ENCODE measurements at regions not wholly inside any gene's neighbourhood (a gene's known extent, or its start where the extent isn't known, plus 50 kb on each side); places are given as distances from the start of the nearest gene placed in this dataset.

GRCh38 chr17:70344386-70345060, 175.2 kb downstream of the KCNJ2 start:
- peak overlapping the region; percentile 52 for H3K4me3 Mint-ChIP-seq
- H3K4me1 Mint-ChIP-seq, result peaks cover 19% of the 10 kb centered on the region
- H3K36me3 Mint-ChIP-seq (ENCODE audit: low read depth), result no peaks in the 10 kb centered on the region
- DNase-seq, result no peak
- H3K27ac Mint-ChIP-seq, result peak overlapping the region; percentile 82
- CTCF ChIA-PET, result interaction anchor here (0.5 kb wide), 1 partner anchor 17 kb away, joined by 3 read pairs; no protein-coding TSS in a partner anchor
- peaks cover 8% of the 10 kb centered on the region for H3K9me3 Mint-ChIP-seq
- H3K27me3 Mint-ChIP-seq, result peaks cover 4% of the 10 kb centered on the region
- POLR2A ChIA-PET, result no interaction called here

GRCh38 chr17:70345061-70345460, 175.7 kb downstream of the KCNJ2 start:
- peak overlapping the region; percentile 82 for H3K27ac Mint-ChIP-seq
- H3K9me3 Mint-ChIP-seq, result peaks cover 8% of the 10 kb centered on the region
- peaks cover 4% of the 10 kb centered on the region for H3K27me3 Mint-ChIP-seq
- no peak for DNase-seq
- H3K4me3 Mint-ChIP-seq, result peak overlapping the region; percentile 52
- ChIA-PET POLR2A (no interaction called here), CTCF (interaction anchor here (0.5 kb wide), 1 partner anchor 16 kb away, joined by 3 read pairs; no protein-coding TSS in a partner anchor)
- H3K36me3 Mint-ChIP-seq (ENCODE audit: low read depth), result no peaks in the 10 kb centered on the region
- H3K4me1 Mint-ChIP-seq, result peaks cover 19% of the 10 kb centered on the region

GRCh38 chr17:70352834-70353233, 183.5 kb downstream of the KCNJ2 start:
- H3K4me1 Mint-ChIP-seq, result no peaks in the 10 kb centered on the region
- no peak overlapping the region for H3K27ac Mint-ChIP-seq
- no peak overlapping the region for H3K4me3 Mint-ChIP-seq
- H3K36me3 Mint-ChIP-seq (ENCODE audit: low read depth), result no peaks in the 10 kb centered on the region
- DNase-seq, result no peak
- ChIA-PET CTCF (interaction anchor here (1.7 kb wide), 1 partner anchor 45 kb away, joined by 4 read pairs; no protein-coding TSS in a partner anchor), POLR2A (no interaction called here)
- H3K27me3 Mint-ChIP-seq, result peaks cover 6% of the 10 kb centered on the region
- peaks cover 3% of the 10 kb centered on the region for H3K9me3 Mint-ChIP-seq

GRCh38 chr17:70353408-70354092, 184.2 kb downstream of the KCNJ2 start:
- Mint-ChIP-seq H3K27ac (no peak overlapping the region), H3K27me3 (peaks cover 6% of the 10 kb centered on the region), H3K36me3 (ENCODE audit: low read depth) (no peaks in the 10 kb centered on the region), H3K4me1 (no peaks in the 10 kb centered on the region), H3K4me3 (no peak overlapping the region), H3K9me3 (peaks cover 3% of the 10 kb centered on the region)
- ChIA-PET CTCF (no interaction called here), POLR2A (no interaction called here)
- no peak for DNase-seq

GRCh38 chr17:70355185-70355584, 185.9 kb downstream of the KCNJ2 start:
- Mint-ChIP-seq H3K4me3 (no peak overlapping the region), H3K9me3 (no peaks in the 10 kb centered on the region), H3K27me3 (peaks cover 2% of the 10 kb centered on the region), H3K4me1 (no peaks in the 10 kb centered on the region), H3K27ac (no peak overlapping the region), H3K36me3 (ENCODE audit: low read depth) (no peaks in the 10 kb centered on the region)
- ChIA-PET POLR2A (no interaction called here), CTCF (no interaction called here)
- no peak for DNase-seq

GRCh38 chr17:70357190-70357589, 187.9 kb downstream of the KCNJ2 start:
- H3K36me3 Mint-ChIP-seq (ENCODE audit: low read depth), result no peaks in the 10 kb centered on the region
- CTCF ChIA-PET, result no interaction called here
- H3K27me3 Mint-ChIP-seq, result peaks cover 2% of the 10 kb centered on the region
- DNase-seq, result no peak
- H3K9me3 Mint-ChIP-seq, result no peaks in the 10 kb centered on the region
- no peak overlapping the region for H3K4me3 Mint-ChIP-seq
- POLR2A ChIA-PET, result no interaction called here
- H3K4me1 Mint-ChIP-seq, result no peaks in the 10 kb centered on the region
- H3K27ac Mint-ChIP-seq, result no peak overlapping the region

- no peak overlapping the region for H3K4me3 Mint-ChIP-seq
- H3K9me3 Mint-ChIP-seq, result no peaks in the 10 kb centered on the region
- H3K36me3 Mint-ChIP-seq (ENCODE audit: low read depth), result no peaks in the 10 kb centered on the region
- CTCF ChIA-PET, result no interaction called here
- no peak for DNase-seq
- H3K4me1 Mint-ChIP-seq, result no peaks in the 10 kb centered on the region
- POLR2A ChIA-PET, result no interaction called here
- H3K27me3 Mint-ChIP-seq, result no peaks in the 10 kb centered on the region
- no peak overlapping the region for H3K27ac Mint-ChIP-seq
Measured at GRCh38 chr17:70365091-70365583, 195.8 kb downstream of the KCNJ2 start.

- ChIA-PET POLR2A (no interaction called here), CTCF (no interaction called here)
- no peaks in the 10 kb centered on the region for H3K4me1 Mint-ChIP-seq
- no peaks in the 10 kb centered on the region for H3K27me3 Mint-ChIP-seq
- no peaks in the 10 kb centered on the region for H3K9me3 Mint-ChIP-seq
- H3K36me3 Mint-ChIP-seq (ENCODE audit: low read depth), result no peaks in the 10 kb centered on the region
- DNase-seq, result no peak
- H3K27ac Mint-ChIP-seq, result no peak overlapping the region
- no peak overlapping the region for H3K4me3 Mint-ChIP-seq
Measured at GRCh38 chr17:70366386-70366785, 197.1 kb downstream of the KCNJ2 start.

GRCh38 chr17:70368011-70368410, 198.7 kb downstream of the KCNJ2 start:
- Mint-ChIP-seq H3K27ac (no peak overlapping the region), H3K36me3 (ENCODE audit: low read depth) (no peaks in the 10 kb centered on the region), H3K9me3 (no peaks in the 10 kb centered on the region), H3K27me3 (no peaks in the 10 kb centered on the region), H3K4me3 (no peak overlapping the region), H3K4me1 (no peaks in the 10 kb centered on the region)
- ChIA-PET POLR2A (no interaction called here), CTCF (no interaction called here)
- no peak for DNase-seq

GRCh38 chr17:70369391-70369790, 200.1 kb downstream of the KCNJ2 start:
- Mint-ChIP-seq H3K9me3 (no peaks in the 10 kb centered on the region), H3K36me3 (ENCODE audit: low read depth) (no peaks in the 10 kb centered on the region), H3K4me1 (no peaks in the 10 kb centered on the region), H3K4me3 (no peak overlapping the region), H3K27ac (no peak overlapping the region), H3K27me3 (no peaks in the 10 kb centered on the region)
- DNase-seq, result no peak
- CTCF ChIA-PET, result no interaction called here
- POLR2A ChIA-PET, result no interaction called here

GRCh38 chr17:70370816-70371215, 201.5 kb downstream of the KCNJ2 start:
- Mint-ChIP-seq H3K36me3 (ENCODE audit: low read depth) (no peaks in the 10 kb centered on the region), H3K27me3 (no peaks in the 10 kb centered on the region), H3K4me3 (no peak overlapping the region), H3K4me1 (no peaks in the 10 kb centered on the region), H3K27ac (no peak overlapping the region), H3K9me3 (no peaks in the 10 kb centered on the region)
- ChIA-PET CTCF (no interaction called here), POLR2A (no interaction called here)
- DNase-seq, result no peak

GRCh38 chr17:70373369-70373768, 204.0 kb downstream of the KCNJ2 start:
- ChIA-PET POLR2A (no interaction called here), CTCF (no interaction called here)
- no peaks in the 10 kb centered on the region for H3K36me3 Mint-ChIP-seq (ENCODE audit: low read depth)
- no peak overlapping the region for H3K27ac Mint-ChIP-seq
- H3K4me3 Mint-ChIP-seq, result no peak overlapping the region
- no peaks in the 10 kb centered on the region for H3K9me3 Mint-ChIP-seq
- no peaks in the 10 kb centered on the region for H3K27me3 Mint-ChIP-seq
- DNase-seq, result no peak
- H3K4me1 Mint-ChIP-seq, result no peaks in the 10 kb centered on the region

GRCh38 chr17:70374496-70374895, 205.2 kb downstream of the KCNJ2 start:
- no peaks in the 10 kb centered on the region for H3K36me3 Mint-ChIP-seq (ENCODE audit: low read depth)
- no peak overlapping the region for H3K4me3 Mint-ChIP-seq
- DNase-seq, result no peak
- H3K4me1 Mint-ChIP-seq, result no peaks in the 10 kb centered on the region
- POLR2A ChIA-PET, result no interaction called here
- no peaks in the 10 kb centered on the region for H3K9me3 Mint-ChIP-seq
- CTCF ChIA-PET, result no interaction called here
- H3K27ac Mint-ChIP-seq, result no peak overlapping the region
- H3K27me3 Mint-ChIP-seq, result no peaks in the 10 kb centered on the region

- Mint-ChIP-seq H3K36me3 (ENCODE audit: low read depth) (no peaks in the 10 kb centered on the region), H3K27me3 (no peaks in the 10 kb centered on the region), H3K4me1 (no peaks in the 10 kb centered on the region), H3K4me3 (no peak overlapping the region), H3K9me3 (no peaks in the 10 kb centered on the region), H3K27ac (no peak overlapping the region)
- no peak for DNase-seq
- ChIA-PET POLR2A (no interaction called here), CTCF (no interaction called here)
Measured at GRCh38 chr17:70375406-70375805, 206.1 kb downstream of the KCNJ2 start.
